Fibroblast of lung (primary cell): ENCODE measurements at regions not wholly inside any gene's neighbourhood (a gene's known extent, or its start where the extent isn't known, plus 50 kb on each side); places are given as distances from the start of the nearest gene placed in this dataset.

ENCODE experiments used
- EZH2 ChIP-seq: IDR thresholded peaks from 2 replicates; pipeline ENCODE4 v1.5.1; 2012; ENCODE audit warnings: low read length, control low read depth, mild to moderate bottlenecking; ENCODE audit errors: missing control alignments
- TF ChIP-seq, protein P1 (sequence below), 2 donors: IDR thresholded peaks in 1 of 2; conservative IDR thresholded peaks in 1 of 2; 1 replicate in 1 of 2; 2 replicates in 1 of 2; pipeline ENCODE4 v1.5.1; 2011 to 2012; ENCODE audit warnings: low read length in 2 of 2, control low read depth in 1 of 2, inconsistent platforms in 1 of 2, low read depth in 1 of 2, mild to moderate bottlenecking in 1 of 2

DNA sequence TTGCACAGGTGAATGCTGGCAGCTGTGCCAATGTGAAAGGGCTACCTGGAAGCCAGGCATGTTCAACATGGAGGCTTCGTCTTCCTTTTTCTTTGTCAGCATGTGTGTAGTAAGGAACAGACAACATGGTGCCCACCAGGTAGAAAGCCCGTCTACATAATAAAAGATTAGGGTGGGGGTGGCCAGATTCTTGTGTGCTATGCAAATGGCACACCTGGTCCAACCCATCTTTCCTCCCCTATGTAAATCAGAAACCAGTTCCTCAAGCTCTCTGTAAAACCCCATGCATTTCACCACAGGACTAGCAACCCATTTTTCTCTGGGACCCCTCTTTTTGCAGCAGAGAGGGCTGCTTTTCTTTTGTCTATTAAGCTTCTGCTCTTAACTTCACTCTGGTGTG, 72.3 kb upstream of the ZP4 start:
- TF ChIP-seq, protein P1, sequence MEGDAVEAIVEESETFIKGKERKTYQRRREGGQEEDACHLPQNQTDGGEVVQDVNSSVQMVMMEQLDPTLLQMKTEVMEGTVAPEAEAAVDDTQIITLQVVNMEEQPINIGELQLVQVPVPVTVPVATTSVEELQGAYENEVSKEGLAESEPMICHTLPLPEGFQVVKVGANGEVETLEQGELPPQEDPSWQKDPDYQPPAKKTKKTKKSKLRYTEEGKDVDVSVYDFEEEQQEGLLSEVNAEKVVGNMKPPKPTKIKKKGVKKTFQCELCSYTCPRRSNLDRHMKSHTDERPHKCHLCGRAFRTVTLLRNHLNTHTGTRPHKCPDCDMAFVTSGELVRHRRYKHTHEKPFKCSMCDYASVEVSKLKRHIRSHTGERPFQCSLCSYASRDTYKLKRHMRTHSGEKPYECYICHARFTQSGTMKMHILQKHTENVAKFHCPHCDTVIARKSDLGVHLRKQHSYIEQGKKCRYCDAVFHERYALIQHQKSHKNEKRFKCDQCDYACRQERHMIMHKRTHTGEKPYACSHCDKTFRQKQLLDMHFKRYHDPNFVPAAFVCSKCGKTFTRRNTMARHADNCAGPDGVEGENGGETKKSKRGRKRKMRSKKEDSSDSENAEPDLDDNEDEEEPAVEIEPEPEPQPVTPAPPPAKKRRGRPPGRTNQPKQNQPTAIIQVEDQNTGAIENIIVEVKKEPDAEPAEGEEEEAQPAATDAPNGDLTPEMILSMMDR (conservative IDR thresholded peaks at IDR 0.05 in 1 of 2, IDR thresholded peaks at IDR 0.05 in 1 of 2; ENCODE audit: low read depth in 1 of 2, low read length in 2 of 2), result no peak
- no peak for TF ChIP-seq EZH2
